Liver (tissue), 8 donors: ENCODE measurements at regions not wholly inside any gene's neighbourhood (a gene's known extent, or its start where the extent isn't known, plus 50 kb on each side); places are given as distances from the start of the nearest gene placed in this dataset.

Experiments used
- DNase-seq: peaks from one replicate; pipeline ENCODE4 v3.0.0-alpha.2; 2017; ENCODE audit warnings: low spot score
- H3K27ac ChIP-seq, 2 donors: one replicate each; pipeline ENCODE4 v1.7.0; 2013; ENCODE audit warnings: inconsistent platforms in 2 of 2, low read length in 2 of 2, control low read depth in 1 of 2, low read depth in 1 of 2, mild to moderate bottlenecking in 1 of 2
- H3K27me3 ChIP-seq, 4 donors: one replicate each; pipeline versions ENCODE4 v1.6.1 to v1.7.0; 2013; ENCODE audit warnings: low read length in 3 of 4, inconsistent platforms in 1 of 4, mild to moderate bottlenecking in 1 of 4, moderate library complexity in 1 of 4; ENCODE audit not compliant: control insufficient read depth in 4 of 4, insufficient read depth in 4 of 4
- H3K36me3 ChIP-seq, 4 donors: one replicate each; pipeline versions ENCODE4 v1.6.1 to v1.7.0; 2013; ENCODE audit warnings: low read length in 3 of 4, mild to moderate bottlenecking in 3 of 4, low read depth in 1 of 4, moderate library complexity in 1 of 4; ENCODE audit not compliant: control insufficient read depth in 4 of 4, insufficient read depth in 3 of 4
- H3K4me1 ChIP-seq, 4 donors: one replicate each; pipeline versions ENCODE4 v1.6.1 to v1.7.0; 2013; ENCODE audit warnings: low read length in 3 of 4, mild to moderate bottlenecking in 3 of 4, moderate library complexity in 1 of 4; ENCODE audit not compliant: control insufficient read depth in 4 of 4, insufficient read depth in 4 of 4
- H3K4me3 ChIP-seq, 3 donors: one replicate each; pipeline versions ENCODE4 v1.6.1 to v1.7.0; 2013; ENCODE audit warnings: low read length in 3 of 3, control low read depth in 1 of 3, low read depth in 1 of 3, mild to moderate bottlenecking in 1 of 3
- H3K9ac ChIP-seq, 2 donors: one replicate each; pipeline ENCODE4 v1.7.0; 2013; ENCODE audit warnings: low read length in 2 of 2, mild to moderate bottlenecking in 2 of 2, moderate library complexity in 2 of 2, control low read depth in 1 of 2, low read depth in 1 of 2
- H3K9me3 ChIP-seq, 4 donors: one replicate each; pipeline versions ENCODE4 v1.6.1 to v1.7.0; 2013; ENCODE audit warnings: low read length in 3 of 4; ENCODE audit not compliant: control insufficient read depth in 4 of 4
- EGR1 ChIP-seq, 2 donors: IDR thresholded peaks; 2 replicates each; pipeline ENCODE4 v1.6.1; 2016 to 2018; ENCODE audit warnings: antibody characterized with exemption in 2 of 2, low read depth in 2 of 2
- FOXA2 ChIP-seq: IDR thresholded peaks from 2 replicates; pipeline ENCODE4 v1.6.1; 2016; ENCODE audit warnings: antibody characterized with exemption
- GABPA ChIP-seq, 2 donors: IDR thresholded peaks in 1 of 2; conservative IDR thresholded peaks in 1 of 2; 2 replicates each; pipeline ENCODE4 v1.6.1; 2016; ENCODE audit warnings: antibody characterized with exemption in 2 of 2, mild to moderate bottlenecking in 1 of 2, moderate library complexity in 1 of 2
- HNF4A ChIP-seq, 2 donors: conservative IDR thresholded peaks; 2 replicates each; pipeline ENCODE4 v1.6.1; 2016; ENCODE audit warnings: antibody characterized with exemption in 2 of 2, mild to moderate bottlenecking in 2 of 2
- HNF4G ChIP-seq: IDR thresholded peaks from 2 replicates; pipeline ENCODE4 v1.6.1; 2016; ENCODE audit warnings: antibody characterized with exemption
- JUND ChIP-seq, 2 donors: IDR thresholded peaks; 2 replicates each; pipeline ENCODE4 v1.6.1; 2016; ENCODE audit warnings: antibody characterized with exemption in 2 of 2
- NR2F2 ChIP-seq: IDR thresholded peaks from 2 replicates; pipeline ENCODE4 v1.6.1; 2016; ENCODE audit warnings: antibody characterized with exemption
- RAD21 ChIP-seq, 2 donors: IDR thresholded peaks; 2 replicates each; pipeline ENCODE4 v1.6.1; 2016; ENCODE audit warnings: antibody characterized with exemption in 2 of 2, mild to moderate bottlenecking in 2 of 2
- RXRA ChIP-seq, 2 donors: IDR thresholded peaks; 2 replicates each; pipeline ENCODE4 v1.6.1; 2017 to 2018; ENCODE audit warnings: antibody characterized with exemption in 2 of 2, mild to moderate bottlenecking in 1 of 2
- SP1 ChIP-seq: IDR thresholded peaks from 2 replicates; pipeline ENCODE4 v1.6.1; 2018; ENCODE audit warnings: antibody characterized with exemption, mild to moderate bottlenecking
- YY1 ChIP-seq: IDR thresholded peaks from 2 replicates; pipeline ENCODE4 v1.6.1; 2016; ENCODE audit warnings: antibody characterized with exemption, mild to moderate bottlenecking
- WGBS: extraction: QIAGEN DNeasy Blood & Tissue Kit; methylation state at CpG from one replicate; pipeline ENCODE4 v1.1.7; 2013; 5-methylcytosine and 5-hydroxymethylcytosine counted together
- TF ChIP-seq, protein P1 (sequence below): IDR thresholded peaks from 2 replicates; pipeline ENCODE4 v1.6.1; 2016; ENCODE audit warnings: antibody characterized with exemption, mild to moderate bottlenecking
- TF ChIP-seq, protein P2 (sequence below): fragments of 150-350 bp; IDR thresholded peaks from 2 replicates; pipeline ENCODE4 v1.5.1; 2017; ENCODE audit warnings: improper control_type of control experiment, low read depth, low read length; ENCODE audit not compliant: missing input control
- TF ChIP-seq, protein P3 (sequence below): IDR thresholded peaks from 2 replicates; pipeline ENCODE4 v1.6.1; 2016; ENCODE audit warnings: antibody characterized with exemption
- TF ChIP-seq, protein P4 (sequence below): IDR thresholded peaks from 2 replicates; pipeline ENCODE4 v1.6.1; 2016; ENCODE audit warnings: antibody characterized with exemption
- TF ChIP-seq, protein P5 (sequence below): IDR thresholded peaks from 2 replicates; pipeline ENCODE4 v1.6.1; 2016; ENCODE audit warnings: antibody characterized with exemption
- donor health status: healthy.
- donor health status: healthy.
- donor health status: healthy.
- donor health status: healthy.
- donor health status: healthy.

DNA sequence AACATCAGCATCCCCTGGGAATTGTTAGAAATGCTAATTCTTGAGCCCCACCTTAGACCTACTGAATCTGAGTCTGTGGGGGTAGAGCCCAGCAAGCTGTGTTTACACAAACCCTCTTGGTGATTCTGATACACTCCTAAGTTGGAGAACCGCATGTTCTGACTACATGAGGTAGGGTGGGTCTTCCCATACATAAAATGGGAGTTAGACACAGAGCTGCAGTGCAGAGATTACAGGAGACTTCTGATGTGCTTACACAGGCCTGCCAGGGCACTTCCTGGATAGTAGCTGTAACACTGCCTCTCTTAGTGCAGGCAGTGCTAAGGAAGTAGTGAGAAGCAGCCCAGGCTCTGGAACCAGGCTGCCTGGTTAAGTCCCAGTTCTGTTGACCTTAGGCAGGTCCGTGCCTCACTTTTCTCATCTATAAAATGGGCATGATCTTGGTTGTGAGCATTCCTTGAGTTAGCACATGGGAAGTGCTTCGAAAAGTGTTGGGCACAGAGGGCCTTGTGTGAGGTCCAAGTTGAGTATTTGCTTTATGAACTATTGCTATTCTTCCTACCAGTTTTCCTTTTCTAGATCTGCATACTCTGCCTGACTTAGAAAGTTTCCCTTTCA is 67.3 kb downstream of the GLI2 start:
- Histone ChIP-seq H3K9ac (no peak overlapping the region), H3K27me3 (no peaks in the 10 kb centered on the region), H3K27ac (no peak overlapping the region), H3K4me1 (no peaks in the 10 kb centered on the region), H3K36me3 (no peaks in the 10 kb centered on the region), H3K9me3 (no peaks in the 10 kb centered on the region), H3K4me3 (no peak overlapping the region)
- WGBS: 82% methylated on average over 3 of the region's 3 CpGs
- no peak for DNase-seq
- TF ChIP-seq HNF4G (no peak), YY1 (no peak), HNF4A (conservative IDR thresholded peaks at IDR 0.05) (no peak), JUND (IDR thresholded peaks at IDR 0.05) (no peak), RAD21 (IDR thresholded peaks at IDR 0.05) (no peak), EGR1 (IDR thresholded peaks at IDR 0.05; ENCODE audit: low read depth in 2 of 2) (no peak), NR2F2 (no peak), RXRA (IDR thresholded peaks at IDR 0.05) (no peak), GABPA (IDR thresholded peaks at IDR 0.05 in 1 of 2, conservative IDR thresholded peaks at IDR 0.05 in 1 of 2) (no peak), FOXA2 (no peak), SP1 (no peak)
- TF ChIP-seq, protein P1, sequence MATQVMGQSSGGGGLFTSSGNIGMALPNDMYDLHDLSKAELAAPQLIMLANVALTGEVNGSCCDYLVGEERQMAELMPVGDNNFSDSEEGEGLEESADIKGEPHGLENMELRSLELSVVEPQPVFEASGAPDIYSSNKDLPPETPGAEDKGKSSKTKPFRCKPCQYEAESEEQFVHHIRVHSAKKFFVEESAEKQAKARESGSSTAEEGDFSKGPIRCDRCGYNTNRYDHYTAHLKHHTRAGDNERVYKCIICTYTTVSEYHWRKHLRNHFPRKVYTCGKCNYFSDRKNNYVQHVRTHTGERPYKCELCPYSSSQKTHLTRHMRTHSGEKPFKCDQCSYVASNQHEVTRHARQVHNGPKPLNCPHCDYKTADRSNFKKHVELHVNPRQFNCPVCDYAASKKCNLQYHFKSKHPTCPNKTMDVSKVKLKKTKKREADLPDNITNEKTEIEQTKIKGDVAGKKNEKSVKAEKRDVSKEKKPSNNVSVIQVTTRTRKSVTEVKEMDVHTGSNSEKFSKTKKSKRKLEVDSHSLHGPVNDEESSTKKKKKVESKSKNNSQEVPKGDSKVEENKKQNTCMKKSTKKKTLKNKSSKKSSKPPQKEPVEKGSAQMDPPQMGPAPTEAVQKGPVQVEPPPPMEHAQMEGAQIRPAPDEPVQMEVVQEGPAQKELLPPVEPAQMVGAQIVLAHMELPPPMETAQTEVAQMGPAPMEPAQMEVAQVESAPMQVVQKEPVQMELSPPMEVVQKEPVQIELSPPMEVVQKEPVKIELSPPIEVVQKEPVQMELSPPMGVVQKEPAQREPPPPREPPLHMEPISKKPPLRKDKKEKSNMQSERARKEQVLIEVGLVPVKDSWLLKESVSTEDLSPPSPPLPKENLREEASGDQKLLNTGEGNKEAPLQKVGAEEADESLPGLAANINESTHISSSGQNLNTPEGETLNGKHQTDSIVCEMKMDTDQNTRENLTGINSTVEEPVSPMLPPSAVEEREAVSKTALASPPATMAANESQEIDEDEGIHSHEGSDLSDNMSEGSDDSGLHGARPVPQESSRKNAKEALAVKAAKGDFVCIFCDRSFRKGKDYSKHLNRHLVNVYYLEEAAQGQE: no peak
- TF ChIP-seq, protein P2, sequence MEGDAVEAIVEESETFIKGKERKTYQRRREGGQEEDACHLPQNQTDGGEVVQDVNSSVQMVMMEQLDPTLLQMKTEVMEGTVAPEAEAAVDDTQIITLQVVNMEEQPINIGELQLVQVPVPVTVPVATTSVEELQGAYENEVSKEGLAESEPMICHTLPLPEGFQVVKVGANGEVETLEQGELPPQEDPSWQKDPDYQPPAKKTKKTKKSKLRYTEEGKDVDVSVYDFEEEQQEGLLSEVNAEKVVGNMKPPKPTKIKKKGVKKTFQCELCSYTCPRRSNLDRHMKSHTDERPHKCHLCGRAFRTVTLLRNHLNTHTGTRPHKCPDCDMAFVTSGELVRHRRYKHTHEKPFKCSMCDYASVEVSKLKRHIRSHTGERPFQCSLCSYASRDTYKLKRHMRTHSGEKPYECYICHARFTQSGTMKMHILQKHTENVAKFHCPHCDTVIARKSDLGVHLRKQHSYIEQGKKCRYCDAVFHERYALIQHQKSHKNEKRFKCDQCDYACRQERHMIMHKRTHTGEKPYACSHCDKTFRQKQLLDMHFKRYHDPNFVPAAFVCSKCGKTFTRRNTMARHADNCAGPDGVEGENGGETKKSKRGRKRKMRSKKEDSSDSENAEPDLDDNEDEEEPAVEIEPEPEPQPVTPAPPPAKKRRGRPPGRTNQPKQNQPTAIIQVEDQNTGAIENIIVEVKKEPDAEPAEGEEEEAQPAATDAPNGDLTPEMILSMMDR: no peak
- TF ChIP-seq, protein P3, sequence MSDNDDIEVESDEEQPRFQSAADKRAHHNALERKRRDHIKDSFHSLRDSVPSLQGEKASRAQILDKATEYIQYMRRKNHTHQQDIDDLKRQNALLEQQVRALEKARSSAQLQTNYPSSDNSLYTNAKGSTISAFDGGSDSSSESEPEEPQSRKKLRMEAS: no peak
- TF ChIP-seq, protein P4, sequence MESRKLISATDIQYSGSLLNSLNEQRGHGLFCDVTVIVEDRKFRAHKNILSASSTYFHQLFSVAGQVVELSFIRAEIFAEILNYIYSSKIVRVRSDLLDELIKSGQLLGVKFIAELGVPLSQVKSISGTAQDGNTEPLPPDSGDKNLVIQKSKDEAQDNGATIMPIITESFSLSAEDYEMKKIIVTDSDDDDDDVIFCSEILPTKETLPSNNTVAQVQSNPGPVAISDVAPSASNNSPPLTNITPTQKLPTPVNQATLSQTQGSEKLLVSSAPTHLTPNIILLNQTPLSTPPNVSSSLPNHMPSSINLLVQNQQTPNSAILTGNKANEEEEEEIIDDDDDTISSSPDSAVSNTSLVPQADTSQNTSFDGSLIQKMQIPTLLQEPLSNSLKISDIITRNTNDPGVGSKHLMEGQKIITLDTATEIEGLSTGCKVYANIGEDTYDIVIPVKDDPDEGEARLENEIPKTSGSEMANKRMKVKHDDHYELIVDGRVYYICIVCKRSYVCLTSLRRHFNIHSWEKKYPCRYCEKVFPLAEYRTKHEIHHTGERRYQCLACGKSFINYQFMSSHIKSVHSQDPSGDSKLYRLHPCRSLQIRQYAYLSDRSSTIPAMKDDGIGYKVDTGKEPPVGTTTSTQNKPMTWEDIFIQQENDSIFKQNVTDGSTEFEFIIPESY: no peak
- TF ChIP-seq, protein P5, sequence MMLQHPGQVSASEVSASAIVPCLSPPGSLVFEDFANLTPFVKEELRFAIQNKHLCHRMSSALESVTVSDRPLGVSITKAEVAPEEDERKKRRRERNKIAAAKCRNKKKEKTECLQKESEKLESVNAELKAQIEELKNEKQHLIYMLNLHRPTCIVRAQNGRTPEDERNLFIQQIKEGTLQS: no peak
